ENCODE measurements at regions not wholly inside any gene's neighbourhood (a gene's known extent, or its start where the extent isn't known, plus 50 kb on each side); places are given as distances from the start of the nearest gene placed in this dataset.
"Not testable (repeated sequence)": the region's sequence is repeated elsewhere in the genome, so short reads cannot be mapped to it uniquely, and the experiment has no call there.

DNA sequence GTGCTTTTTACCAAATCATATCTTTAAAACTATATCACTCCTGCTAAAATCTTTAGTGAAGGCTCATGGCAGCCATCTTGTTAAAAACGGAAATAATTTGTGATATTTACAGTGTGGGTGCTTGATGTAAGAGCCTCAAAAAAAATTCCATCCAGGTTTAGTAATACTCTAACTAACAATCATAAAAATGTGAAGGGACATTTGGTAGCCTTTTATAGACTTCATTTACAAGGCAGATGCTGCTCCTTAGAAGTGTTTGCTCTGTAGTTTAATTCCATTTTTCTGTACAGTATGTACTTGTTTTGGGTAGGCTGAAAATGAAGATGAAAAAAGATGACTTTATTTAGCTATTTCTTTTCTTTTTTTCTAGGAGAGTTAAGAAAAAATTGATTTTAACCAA is 525.0 kb downstream of the ZEB2 start:
- peaks cover 2% of the 10 kb centered on the region for H3K36me3 Mint-ChIP-seq
- H3K9me3 Mint-ChIP-seq, result peaks cover 2 to 6% (median 3%) of the 10 kb centered on the region in 3 donors
- H3K4me3 Mint-ChIP-seq, result no peak overlapping the region
- no peaks in the 10 kb centered on the region for H3K4me1 Mint-ChIP-seq
- no peaks in the 10 kb centered on the region for H3K27me3 Mint-ChIP-seq
- no peak overlapping the region for H3K27ac Mint-ChIP-seq

DNA sequence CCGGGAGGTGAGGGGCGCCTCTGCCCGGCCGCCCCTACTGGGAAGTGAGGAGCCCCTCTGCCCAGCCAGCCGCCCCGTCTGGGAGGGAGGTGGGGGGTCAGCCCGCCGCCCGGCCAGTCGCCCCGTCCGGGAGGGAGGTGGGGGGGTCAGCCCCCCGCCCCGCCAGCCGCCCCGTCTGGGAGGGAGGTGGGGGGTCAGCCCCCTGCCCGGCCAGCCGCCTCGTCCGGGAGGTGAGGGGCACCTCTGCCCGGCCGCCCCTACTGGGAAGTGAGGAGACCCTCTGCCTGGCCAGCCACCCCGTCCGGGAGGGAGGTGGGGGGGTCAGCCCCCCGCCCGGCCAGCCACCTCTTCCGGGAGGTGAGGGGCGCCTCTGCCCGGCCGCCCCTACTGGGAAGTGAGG is 528.3 kb downstream of the ZEB2 start:
- H3K9me3 Mint-ChIP-seq, H3K27ac Mint-ChIP-seq, H3K36me3 Mint-ChIP-seq, H3K4me3 Mint-ChIP-seq, H3K4me1 Mint-ChIP-seq, H3K27me3 Mint-ChIP-seq: not testable (repeated sequence)

DNA sequence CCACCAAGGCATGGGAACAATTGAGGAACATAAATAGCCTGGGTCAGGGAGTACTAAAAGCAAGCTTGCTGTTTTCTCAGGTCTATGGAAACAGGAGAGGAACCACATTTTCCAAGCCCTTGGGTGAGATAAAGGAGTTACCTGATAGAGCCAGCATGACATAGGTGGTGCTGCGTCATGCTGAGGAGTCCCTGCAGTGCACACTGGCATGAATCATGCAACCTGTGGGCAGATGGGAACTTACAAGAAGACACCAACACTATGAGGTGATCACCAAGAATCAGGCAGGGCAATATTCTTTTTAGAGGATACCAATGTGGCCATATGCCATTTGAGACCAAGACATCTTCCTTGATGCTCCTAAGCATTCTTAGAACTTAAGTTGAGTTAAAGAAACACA is 531.8 kb downstream of the ZEB2 start:
- no peaks in the 10 kb centered on the region for H3K27me3 Mint-ChIP-seq
- H3K36me3 Mint-ChIP-seq, result peaks cover 4% of the 10 kb centered on the region
- no peak overlapping the region for H3K4me3 Mint-ChIP-seq
- H3K27ac Mint-ChIP-seq, result no peak overlapping the region
- peaks cover 0 to 6% (median 2%) of the 10 kb centered on the region in 3 donors for H3K9me3 Mint-ChIP-seq
- no peaks in the 10 kb centered on the region for H3K4me1 Mint-ChIP-seq

DNA sequence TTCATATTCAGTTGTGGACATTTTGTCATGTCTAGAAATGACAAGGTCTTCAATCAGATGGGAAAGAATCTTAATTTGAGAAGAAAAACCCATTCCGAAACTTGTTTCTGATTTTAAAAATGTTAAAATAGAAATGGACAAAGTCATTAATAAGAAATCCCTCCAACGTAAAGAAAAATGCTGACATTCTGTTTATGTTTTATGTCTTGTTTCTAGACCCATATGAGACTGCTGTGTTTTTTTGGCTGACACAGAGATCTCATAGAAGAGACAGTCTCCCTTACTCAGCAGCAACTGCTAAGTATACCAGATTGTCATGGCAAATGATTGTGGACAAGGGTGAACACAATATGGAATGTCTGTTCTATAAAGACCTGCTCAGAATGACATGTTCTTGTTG is 538.5 kb downstream of the ZEB2 start:
- no peak overlapping the region for H3K27ac Mint-ChIP-seq
- H3K27me3 Mint-ChIP-seq, result no peaks in the 10 kb centered on the region
- no peaks in the 10 kb centered on the region for H3K4me1 Mint-ChIP-seq
- no peak overlapping the region for H3K4me3 Mint-ChIP-seq
- H3K36me3 Mint-ChIP-seq, result no peaks in the 10 kb centered on the region
- H3K9me3 Mint-ChIP-seq, result no peaks in the 10 kb centered on the region

DNA sequence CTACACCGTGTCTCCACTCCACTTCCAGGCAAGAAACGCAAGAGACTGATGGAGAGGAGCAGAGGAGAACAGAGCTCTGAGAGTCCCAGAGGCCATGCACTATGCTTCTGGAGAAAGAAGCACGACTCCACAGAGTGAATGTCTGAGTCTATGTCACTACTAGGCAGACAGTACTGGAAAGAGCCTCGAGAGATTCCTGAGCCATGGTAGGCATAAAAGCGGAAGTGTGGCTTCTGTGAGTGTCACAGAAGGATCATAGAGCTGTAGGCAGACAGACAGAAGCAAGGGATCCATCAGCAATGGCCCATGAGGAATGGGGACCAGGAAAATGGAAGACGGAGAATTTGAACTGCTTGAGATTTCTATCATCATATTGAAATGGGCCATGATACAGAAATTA is 542.6 kb downstream of the ZEB2 start:
- Mint-ChIP-seq H3K36me3 (no peaks in the 10 kb centered on the region), H3K4me1 (no peaks in the 10 kb centered on the region), H3K27me3 (no peaks in the 10 kb centered on the region), H3K4me3 (no peak overlapping the region), H3K27ac (no peak overlapping the region), H3K9me3 (no peaks in the 10 kb centered on the region)

DNA sequence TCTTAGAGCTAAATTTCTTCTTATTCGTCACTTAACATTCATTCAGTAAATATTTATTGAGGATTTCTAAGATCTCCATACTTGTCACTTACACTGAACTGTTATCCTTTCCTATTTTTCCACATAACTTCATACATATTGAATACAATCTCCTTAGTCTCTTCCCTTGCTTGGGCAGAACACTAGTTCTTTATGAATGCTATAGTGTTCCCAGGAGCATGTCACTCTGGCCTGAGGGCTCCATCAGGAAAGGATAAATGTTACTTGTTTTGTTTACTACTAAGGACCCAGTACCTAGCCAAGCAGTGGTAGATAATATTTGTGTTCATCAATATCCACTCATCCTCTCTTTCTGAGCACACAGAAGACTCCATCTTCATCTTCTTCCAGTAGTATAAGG is 544.7 kb downstream of the ZEB2 start:
- H3K4me1 Mint-ChIP-seq, result no peaks in the 10 kb centered on the region
- no peak overlapping the region for H3K4me3 Mint-ChIP-seq
- H3K36me3 Mint-ChIP-seq, result no peaks in the 10 kb centered on the region
- no peaks in the 10 kb centered on the region for H3K27me3 Mint-ChIP-seq
- no peaks in the 10 kb centered on the region for H3K9me3 Mint-ChIP-seq
- no peak overlapping the region for H3K27ac Mint-ChIP-seq

DNA sequence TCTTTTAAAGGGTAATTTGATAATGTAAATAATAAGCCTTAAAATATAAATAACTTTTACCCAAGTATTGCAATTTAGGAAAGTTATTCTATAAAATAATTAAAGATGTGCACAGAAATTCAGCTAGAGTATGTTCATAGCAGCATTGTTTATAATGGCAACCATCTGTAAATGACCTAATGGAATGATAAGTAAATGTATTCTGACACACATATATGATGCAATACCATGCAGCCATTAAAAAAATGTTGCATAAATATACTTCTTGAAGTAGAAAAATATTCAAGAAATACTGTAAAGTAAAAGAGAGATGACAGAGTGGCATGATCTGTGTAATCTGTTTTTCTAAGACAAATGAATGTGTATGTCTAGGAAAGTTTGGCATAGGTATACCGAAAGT is 545.7 kb downstream of the ZEB2 start:
- Mint-ChIP-seq H3K27ac (no peak overlapping the region), H3K9me3 (no peaks in the 10 kb centered on the region), H3K27me3 (no peaks in the 10 kb centered on the region)

DNA sequence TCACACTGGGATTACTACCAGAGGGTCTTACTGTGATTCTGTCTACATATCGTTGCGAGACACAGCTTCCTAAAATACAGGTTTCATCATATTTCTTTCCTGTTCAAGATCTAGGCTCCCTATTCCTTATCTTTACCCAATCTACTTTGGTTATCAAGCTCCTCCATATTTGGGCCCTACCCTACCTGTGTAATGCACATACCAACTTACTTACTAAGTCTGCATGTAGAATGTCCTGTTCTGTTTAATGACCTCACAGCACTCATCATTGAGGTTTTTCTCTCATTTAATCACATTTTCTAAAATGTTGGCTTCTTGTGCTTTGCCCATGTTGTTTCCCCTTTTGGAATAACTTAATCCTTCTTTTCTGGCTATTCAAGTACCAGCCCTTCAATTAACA is 551.1 kb downstream of the ZEB2 start:
- H3K27ac Mint-ChIP-seq, result no peak overlapping the region

More for the DNA sequence above, 545.7 kb downstream of the ZEB2 start:
- Mint-ChIP-seq H3K36me3 (no peaks in the 10 kb centered on the region), H3K4me1 (no peaks in the 10 kb centered on the region), H3K4me3 (no peak overlapping the region)

DNA sequence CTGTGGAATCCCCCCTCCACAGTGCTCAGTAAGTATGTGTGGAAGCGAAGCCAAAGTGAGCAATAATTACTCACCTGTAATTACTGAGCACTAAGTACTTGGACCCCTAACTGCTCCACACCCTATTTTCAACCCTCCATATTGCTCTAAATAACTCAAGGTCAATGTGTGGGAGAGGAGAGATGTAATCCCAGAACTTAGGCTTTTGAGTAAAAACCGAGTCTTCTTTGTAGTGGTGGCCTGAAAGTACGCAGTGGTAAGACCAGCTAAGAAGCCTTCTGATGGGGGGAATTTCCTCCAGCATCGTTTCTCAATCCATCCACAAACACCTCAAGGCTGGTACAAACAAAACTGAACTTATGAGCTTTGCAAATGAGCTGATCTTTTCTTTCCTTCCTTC is 551.6 kb downstream of the ZEB2 start:
- no peak overlapping the region for H3K4me3 Mint-ChIP-seq
- H3K27ac Mint-ChIP-seq, result no peak overlapping the region
- no peaks in the 10 kb centered on the region for H3K9me3 Mint-ChIP-seq
- H3K36me3 Mint-ChIP-seq, result peaks cover 11% of the 10 kb centered on the region
- H3K4me1 Mint-ChIP-seq, result no peaks in the 10 kb centered on the region
- no peaks in the 10 kb centered on the region for H3K27me3 Mint-ChIP-seq

More for the DNA sequence above, 551.1 kb downstream of the ZEB2 start:
- no peaks in the 10 kb centered on the region for H3K4me1 Mint-ChIP-seq
- peaks cover 11% of the 10 kb centered on the region for H3K36me3 Mint-ChIP-seq
- H3K9me3 Mint-ChIP-seq, result no peaks in the 10 kb centered on the region
- H3K27me3 Mint-ChIP-seq, result no peaks in the 10 kb centered on the region
- H3K4me3 Mint-ChIP-seq, result no peak overlapping the region

DNA sequence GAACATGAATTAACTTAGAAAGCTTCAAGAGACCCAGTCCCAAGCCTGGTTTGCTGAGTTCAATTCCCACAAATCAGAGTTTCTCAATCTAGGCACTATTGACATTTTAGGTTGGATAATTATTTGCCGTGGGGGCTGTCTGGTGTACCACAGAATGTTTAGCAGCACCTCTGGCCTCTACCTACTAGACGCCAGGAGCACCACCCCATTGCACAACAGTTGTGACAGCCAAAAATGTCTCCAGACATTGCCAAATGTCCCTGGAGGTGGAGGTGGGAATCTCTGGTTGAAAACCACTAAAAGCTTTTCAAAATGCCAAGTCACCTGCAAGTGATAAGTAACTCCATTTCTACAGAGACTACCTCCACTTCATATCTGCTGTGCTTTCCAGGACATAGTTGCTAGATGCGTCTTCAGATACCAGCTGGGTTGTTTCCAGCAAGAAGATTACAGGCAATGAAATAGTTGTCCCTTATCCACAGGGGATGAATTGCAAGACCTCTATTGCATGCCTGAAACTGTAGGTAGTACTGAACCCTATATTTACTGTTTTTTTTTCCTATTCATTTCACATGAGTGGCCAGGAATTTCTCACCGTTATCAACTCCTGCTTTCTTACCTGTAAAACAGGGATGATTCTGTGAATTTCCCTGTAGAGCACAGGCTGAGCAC is 554.3 kb downstream of the ZEB2 start:
- no peak overlapping the region for H3K4me3 Mint-ChIP-seq
- H3K27ac Mint-ChIP-seq, result no peak overlapping the region
- no peaks in the 10 kb centered on the region for H3K4me1 Mint-ChIP-seq
- no peaks in the 10 kb centered on the region for H3K9me3 Mint-ChIP-seq
- H3K27me3 Mint-ChIP-seq, result no peaks in the 10 kb centered on the region
- H3K36me3 Mint-ChIP-seq, result peaks cover 12% of the 10 kb centered on the region

DNA sequence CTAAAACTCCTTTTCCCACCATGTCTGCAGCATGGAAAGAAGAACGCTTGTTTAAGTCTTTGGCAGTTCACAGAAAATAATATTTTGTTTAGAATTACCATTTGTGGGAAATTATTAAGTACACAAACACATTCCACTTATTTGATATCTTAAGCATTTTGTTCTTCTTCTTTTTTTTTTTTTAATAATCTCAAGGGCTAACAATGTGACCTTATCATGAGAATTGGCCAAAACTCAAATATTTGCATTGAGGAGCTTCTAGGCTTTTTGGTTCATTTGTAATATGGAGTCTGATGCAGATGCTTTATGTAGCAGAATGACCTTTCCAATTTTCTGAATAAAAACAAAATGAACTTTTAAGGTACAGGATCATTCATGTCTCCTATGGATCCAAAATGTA is 555.0 kb downstream of the ZEB2 start:
- no peak overlapping the region for H3K4me3 Mint-ChIP-seq
- no peaks in the 10 kb centered on the region for H3K27me3 Mint-ChIP-seq
- H3K36me3 Mint-ChIP-seq, result peaks cover 15% of the 10 kb centered on the region
- no peaks in the 10 kb centered on the region for H3K4me1 Mint-ChIP-seq
- H3K27ac Mint-ChIP-seq, result no peak overlapping the region
- H3K9me3 Mint-ChIP-seq, result no peaks in the 10 kb centered on the region

DNA sequence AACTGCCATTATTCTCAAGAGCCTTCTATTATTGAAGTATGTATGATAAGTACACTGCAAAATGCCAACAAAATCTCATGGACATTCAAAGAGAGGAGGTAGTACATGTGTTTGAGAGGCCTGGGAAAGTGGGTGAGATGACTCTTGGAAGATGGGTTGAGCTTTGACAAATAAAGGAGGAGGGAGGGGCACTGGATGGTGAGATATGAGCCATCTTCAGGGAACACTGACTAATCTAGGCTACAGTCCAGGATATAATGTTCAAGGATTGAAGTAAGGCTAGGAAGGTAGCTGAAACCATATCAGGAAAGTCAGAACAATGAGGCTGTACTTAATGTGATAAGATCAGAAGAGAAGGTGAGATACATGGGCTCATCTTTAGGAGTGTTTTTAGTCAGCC is 559.7 kb downstream of the ZEB2 start:
- no peaks in the 10 kb centered on the region for H3K27me3 Mint-ChIP-seq
- H3K9me3 Mint-ChIP-seq, result no peaks in the 10 kb centered on the region
- H3K4me3 Mint-ChIP-seq, result no peak overlapping the region
- no peak overlapping the region for H3K27ac Mint-ChIP-seq
- H3K36me3 Mint-ChIP-seq, result peaks cover 4% of the 10 kb centered on the region
- no peaks in the 10 kb centered on the region for H3K4me1 Mint-ChIP-seq

DNA sequence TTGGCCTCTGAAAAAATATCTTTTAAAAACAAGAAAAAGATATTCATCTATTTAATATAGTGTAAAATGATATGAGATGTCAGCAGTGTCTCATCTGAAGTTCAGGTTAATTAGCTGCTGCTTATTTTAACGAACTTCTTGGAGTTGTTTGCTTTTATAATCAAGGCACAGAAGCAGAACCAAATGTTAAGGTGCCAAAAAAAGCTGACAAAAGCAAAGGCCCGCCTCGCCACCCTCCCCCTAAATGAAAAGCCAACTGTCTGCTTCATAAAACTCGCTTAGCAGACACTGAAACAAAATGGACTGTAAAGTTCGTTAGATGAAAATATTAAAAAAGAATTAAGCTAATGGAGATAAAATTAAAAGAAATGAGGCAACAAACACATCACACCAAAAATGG is 562.6 kb downstream of the ZEB2 start:
- no peaks in the 10 kb centered on the region for H3K9me3 Mint-ChIP-seq
- peaks cover 4% of the 10 kb centered on the region for H3K36me3 Mint-ChIP-seq
- H3K27ac Mint-ChIP-seq, result no peak overlapping the region
- peaks cover 0 to 2% (median 0%) of the 10 kb centered on the region in 3 donors for H3K4me1 Mint-ChIP-seq
- H3K27me3 Mint-ChIP-seq, result no peaks in the 10 kb centered on the region
- H3K4me3 Mint-ChIP-seq, result no peak overlapping the region

DNA sequence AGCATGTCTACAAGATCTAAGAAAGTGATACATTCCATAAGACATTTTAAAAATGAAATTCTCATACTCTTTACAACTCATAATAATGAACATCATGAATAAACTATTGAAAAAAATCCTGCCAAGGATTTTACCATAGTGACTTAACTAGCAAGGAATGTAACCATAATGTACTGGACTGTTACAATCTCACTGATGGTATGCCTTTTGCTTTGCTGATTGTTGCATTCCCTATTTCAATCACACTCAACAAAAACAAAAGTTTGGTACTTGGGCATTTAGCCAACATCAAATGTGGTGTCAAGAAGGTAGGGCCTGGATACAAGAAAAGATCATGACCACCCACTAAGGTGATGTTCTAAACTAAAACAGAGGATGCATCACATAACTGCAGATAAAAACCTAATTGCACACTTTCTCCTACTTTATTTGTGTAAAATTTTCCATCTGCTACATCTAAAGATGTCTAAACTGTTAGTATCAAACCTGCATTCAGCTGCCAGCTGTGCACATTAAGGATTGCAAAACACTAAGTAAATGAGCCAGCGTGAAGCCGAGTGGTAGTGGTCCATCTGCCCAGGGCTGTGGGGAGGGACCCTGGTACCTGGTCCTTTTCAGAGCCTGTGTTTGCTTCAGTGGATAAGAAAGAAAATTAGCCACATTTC is 564.4 kb downstream of the ZEB2 start:
- H3K27me3 Mint-ChIP-seq, result no peaks in the 10 kb centered on the region
- H3K4me3 Mint-ChIP-seq, result no peak overlapping the region
- no peaks in the 10 kb centered on the region for H3K9me3 Mint-ChIP-seq

DNA sequence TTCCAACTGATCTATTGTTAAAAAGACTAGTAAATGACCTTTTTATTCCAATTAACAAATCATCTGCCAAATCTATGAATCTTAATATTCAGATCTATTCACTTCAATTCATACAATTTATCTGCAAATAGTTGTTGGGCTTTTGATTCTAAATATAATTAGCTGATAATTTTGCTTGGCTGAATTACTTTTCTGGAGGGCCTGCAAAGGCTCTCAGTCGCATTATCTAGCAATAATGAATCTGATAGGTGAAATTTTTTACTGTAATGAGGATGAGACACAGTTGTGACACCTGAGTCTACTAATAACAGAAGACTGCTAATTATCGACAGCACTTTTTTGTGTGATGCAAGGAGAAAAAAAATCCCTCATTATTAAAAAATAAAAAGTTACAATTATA is 565.1 kb downstream of the ZEB2 start:
- Mint-ChIP-seq H3K36me3 (peaks cover 2% of the 10 kb centered on the region), H3K4me3 (no peak overlapping the region), H3K27me3 (no peaks in the 10 kb centered on the region), H3K9me3 (no peaks in the 10 kb centered on the region), H3K27ac (no peak overlapping the region), H3K4me1 (peaks cover 0 to 2% (median 0%) of the 10 kb centered on the region in 3 donors)

More for the DNA sequence above, 564.4 kb downstream of the ZEB2 start:
- peaks cover 3% of the 10 kb centered on the region for H3K36me3 Mint-ChIP-seq
- H3K27ac Mint-ChIP-seq, result no peak overlapping the region
- H3K4me1 Mint-ChIP-seq, result peaks cover 0 to 2% (median 0%) of the 10 kb centered on the region in 3 donors

DNA sequence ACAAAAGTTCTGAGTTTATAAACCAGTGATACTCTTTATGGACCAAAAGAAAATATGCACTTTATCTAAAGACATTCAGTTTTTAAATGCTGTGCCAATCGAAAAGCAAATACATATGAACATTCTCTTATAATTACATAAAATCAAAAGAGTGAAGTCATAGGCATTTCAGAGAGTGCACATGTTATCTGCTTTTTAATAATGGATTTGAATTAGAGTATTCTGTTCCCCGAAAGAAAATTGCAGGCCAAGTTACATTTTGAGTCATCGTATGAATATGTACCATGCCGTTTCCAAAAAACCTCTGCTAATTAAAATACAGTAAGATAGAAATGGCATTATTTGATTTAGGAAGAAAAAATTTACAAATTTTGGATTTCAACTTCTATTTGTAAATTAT is 565.7 kb downstream of the ZEB2 start:
- Mint-ChIP-seq H3K27ac (no peak overlapping the region), H3K4me1 (peaks cover 0 to 2% (median 0%) of the 10 kb centered on the region in 3 donors), H3K27me3 (no peaks in the 10 kb centered on the region), H3K9me3 (no peaks in the 10 kb centered on the region), H3K4me3 (no peak overlapping the region), H3K36me3 (peaks cover 2% of the 10 kb centered on the region)
